GM19351 (cell line): ENCODE measurements at regions not wholly inside any gene's neighbourhood (a gene's known extent, or its start where the extent isn't known, plus 50 kb on each side); places are given as distances from the start of the nearest gene placed in this dataset.
"Not testable (repeated sequence)": the region's sequence is repeated elsewhere in the genome, so short reads cannot be mapped to it uniquely, and the experiment has no call there.

Source experiments
- ATAC-seq: cut with Tn5 transposase; IDR thresholded peaks from one replicate; pipeline ENCODE4 v1.9.1; 2021; ENCODE audit warnings: mild to moderate bottlenecking, moderate library complexity; ENCODE audit not compliant: unreplicated experiment

- no peak for ATAC-seq
Measured at GRCh38 chr14:80059041-80059440, 152.3 kb downstream of the DIO2 start.

- ATAC-seq, result no peak
Measured at GRCh38 chr14:80056497-80056801, 154.9 kb downstream of the DIO2 start.

- peak; percentile 57 for ATAC-seq
Measured at GRCh38 chr14:80055667-80056496, 155.4 kb downstream of the DIO2 start.

DNA sequence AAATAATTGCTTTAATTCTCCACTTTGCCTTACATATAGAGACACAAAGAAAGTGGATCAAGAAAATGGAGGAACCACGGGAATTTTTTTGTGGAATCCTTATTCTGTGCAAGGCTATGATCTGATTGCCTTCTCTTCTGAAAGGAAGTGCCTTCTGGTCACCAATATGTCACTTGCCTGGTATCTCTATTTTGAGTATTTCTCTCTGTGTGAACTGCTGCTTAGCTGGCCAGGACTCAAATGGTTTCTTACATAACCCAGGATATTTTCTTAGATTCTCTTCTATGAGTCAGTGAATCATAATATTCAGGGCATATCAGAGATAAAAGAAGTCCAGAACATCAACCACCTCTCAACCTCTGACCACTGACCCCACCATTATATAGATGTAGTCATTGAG, 156.1 kb downstream of the DIO2 start:
- ATAC-seq, result no peak

DNA sequence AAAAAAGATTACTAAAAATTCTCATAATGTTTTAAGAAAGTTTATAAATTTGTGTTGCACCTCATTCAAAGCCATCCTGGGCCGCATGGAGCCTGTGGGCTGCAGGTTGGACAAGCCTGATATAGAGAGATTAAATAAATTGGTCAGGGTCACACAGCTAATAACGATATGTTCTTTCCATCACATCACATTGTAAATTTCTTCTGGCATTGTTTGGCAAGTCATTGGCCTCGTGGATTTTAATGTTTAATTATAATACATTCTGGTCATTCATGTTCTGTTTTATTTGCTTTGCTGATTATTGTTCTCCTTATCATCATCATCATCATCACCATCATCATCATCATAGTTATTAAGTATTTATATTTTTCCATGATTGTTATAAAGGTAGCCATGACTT, 157.3 kb downstream of the DIO2 start:
- no peak for ATAC-seq

DNA sequence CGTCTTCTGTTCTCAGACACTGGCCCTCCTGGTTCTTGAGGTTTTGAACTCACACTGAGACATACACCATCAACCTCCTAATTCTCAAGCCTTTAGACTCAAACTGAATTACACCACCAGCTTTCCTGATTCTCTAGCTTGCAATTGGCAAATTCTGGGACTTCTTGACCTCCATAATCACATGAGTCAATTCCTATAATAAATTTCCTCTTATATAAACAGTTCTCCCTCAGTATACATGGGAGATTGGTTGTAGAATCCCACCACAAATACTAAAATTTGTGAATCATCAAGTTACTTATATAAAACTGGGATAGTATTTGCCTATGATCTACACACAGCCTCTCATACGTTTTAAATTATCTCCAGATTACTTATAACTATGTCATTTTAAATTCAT, 162.2 kb downstream of the DIO2 start:
- no peak for ATAC-seq

DNA sequence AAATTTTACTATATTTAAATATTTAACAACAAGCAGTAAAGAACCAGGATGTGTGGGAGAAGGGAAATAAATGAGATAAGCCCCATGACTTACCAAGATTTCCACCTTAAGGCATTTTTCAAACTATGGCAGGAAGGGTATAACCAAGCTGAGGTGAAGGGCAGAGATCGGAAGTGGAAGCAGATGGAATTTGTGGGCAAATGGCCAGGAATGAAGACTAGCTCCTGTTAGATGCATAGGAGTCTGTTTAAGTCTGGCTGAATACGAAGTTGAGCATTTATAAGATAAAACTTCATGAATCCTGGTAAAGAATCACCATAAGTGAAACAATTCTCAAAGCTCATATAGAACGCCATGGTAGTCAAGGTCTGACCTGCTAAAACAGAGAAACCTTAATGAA, 163.5 kb downstream of the DIO2 start:
- ATAC-seq, result no peak

DNA sequence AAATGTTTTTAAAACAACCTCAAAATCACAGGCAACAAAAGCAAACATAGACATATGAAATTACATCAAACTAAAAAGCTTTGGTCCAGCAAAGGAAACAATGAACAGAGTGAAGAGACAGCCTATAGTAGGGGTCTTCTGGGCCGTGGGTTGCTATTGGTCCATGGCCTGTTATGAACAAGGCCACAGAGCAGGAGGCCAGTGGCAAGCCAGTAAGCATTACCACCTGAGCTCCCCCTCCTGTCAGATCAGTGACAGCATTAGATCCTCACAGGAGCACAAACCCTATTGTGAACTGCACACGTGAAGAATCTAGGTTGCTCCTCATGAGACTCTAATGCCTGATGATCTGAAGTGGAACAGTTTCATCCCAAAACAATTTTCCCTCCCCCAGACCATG, 174.0 kb downstream of the DIO2 start:
- ATAC-seq, result no peak

- ATAC-seq, result no peak
Measured at GRCh38 chr14:80024417-80024816, 186.9 kb downstream of the DIO2 start.

- not testable (repeated sequence) for ATAC-seq
Measured at GRCh38 chr14:80018476-80018875, 192.8 kb downstream of the DIO2 start.

DNA sequence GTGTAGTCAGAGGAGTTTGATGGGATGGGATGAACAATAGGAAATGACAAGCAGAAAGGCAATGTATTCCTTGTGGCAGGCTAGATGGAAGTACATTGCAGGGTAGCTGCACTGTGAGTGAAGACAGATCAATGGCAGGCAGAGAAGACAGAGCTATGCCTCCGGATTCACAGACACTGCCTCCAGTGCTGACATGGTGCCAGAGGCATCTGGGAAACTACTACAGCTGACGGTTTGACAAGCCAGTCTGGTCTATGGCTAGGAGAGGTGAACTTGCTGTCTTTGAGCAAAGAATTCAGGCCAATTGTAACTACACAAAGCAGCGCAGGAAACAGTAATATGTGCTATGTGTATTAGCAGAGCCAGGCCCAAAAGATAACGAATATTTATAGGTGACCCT, 193.5 kb downstream of the DIO2 start:
- no peak for ATAC-seq

DNA sequence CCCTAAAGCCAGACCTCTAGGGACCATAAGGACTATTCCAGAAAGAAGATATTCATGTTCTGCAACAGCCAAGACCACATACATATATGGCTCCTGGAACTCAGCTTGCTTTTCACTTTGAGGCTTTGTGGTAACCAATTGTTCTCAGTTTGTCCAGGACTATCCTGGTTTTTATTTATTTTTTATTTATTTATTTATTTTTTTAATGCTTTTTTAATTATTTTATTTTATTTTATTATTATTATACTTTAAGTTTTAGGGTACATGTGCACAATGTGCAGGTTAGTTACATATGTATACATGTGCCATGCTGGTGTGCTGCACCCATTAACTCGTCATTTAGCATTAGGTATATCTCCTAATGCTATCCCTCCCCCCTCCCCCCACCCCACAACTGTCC, 201.1 kb downstream of the DIO2 start:
- not testable (repeated sequence) for ATAC-seq

DNA sequence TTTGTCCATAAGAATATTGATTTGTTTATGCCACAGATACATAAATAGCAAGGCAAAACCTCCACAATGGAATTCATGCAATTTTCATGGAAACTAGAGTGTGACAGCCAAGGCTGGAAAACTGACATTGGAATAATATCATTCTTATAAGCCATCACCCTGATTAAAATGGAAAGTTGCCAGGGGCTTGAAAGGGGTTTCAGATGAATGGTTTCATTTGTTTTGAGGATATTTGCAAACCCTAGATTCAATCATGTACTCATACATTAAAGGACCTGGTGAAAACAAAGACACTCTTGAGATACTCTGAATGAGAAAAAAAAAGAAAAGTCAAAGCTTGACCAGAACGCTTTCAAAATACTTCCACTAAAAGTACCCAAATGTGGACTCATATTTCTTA, 205.7 kb downstream of the DIO2 start:
- ATAC-seq, result no peak

GRCh38 chr14:80004871-80005270, 206.4 kb downstream of the DIO2 start:
- no peak for ATAC-seq

DNA sequence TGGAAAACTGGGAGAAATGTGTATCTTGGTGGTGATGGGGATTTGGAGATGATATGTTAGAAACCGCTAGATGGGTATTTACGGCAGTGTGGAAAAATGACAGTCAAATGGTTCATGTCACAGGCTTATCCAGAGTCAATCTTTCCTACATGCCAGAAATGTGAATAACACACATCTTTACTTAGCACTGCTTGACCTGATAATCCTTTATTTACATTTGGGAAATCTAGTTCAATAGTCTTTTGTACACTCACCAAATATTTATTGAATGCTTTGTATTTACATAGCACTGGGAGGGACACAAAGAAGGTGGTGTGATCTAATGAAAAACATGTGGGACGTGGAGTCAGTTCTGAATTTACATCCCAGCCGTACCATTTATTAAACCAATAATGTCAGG, 208.2 kb downstream of the DIO2 start:
- no peak for ATAC-seq

- no peak for ATAC-seq
Measured at GRCh38 chr14:79997509-79998208, 213.6 kb downstream of the DIO2 start.

DNA sequence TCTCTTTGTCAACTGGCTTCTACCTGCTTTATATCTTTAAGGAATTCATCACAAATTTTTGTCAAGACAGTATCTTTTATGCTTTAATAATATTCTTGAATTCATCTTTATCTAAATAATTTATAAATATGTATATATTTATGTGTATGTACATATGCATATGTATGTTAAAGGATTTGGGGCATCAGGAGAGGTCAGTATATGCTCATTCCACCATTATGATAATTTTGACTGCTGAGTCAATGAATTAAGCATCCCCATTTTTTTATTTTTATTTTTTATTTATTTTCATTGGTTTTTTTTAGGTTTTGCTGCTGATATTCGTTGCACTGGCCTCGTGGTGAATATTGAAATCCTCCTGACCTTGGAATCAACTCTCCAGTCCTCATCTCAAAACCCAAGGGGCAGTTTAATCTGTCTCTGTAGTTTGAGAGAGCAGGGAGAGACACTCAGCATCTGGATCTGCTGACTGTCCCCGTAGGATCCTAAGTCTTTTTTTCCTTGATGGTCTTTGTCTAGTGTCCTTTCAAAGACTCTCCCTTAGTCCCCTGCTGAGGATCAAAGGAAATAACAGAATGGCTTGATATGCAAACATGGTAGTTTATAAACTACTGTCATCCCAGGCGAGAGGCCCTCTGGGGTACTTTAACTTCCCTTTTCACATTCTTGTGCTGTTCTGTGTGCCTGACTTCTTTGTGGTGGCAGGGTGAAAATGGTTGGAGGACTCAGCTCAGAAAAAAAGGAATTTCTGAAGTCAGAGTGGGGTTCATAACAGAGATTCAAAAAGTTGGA, 218.7 kb downstream of the DIO2 start:
- no peak for ATAC-seq

GRCh38 chr14:79991866-79992265, 219.4 kb downstream of the DIO2 start:
- no peak for ATAC-seq

DNA sequence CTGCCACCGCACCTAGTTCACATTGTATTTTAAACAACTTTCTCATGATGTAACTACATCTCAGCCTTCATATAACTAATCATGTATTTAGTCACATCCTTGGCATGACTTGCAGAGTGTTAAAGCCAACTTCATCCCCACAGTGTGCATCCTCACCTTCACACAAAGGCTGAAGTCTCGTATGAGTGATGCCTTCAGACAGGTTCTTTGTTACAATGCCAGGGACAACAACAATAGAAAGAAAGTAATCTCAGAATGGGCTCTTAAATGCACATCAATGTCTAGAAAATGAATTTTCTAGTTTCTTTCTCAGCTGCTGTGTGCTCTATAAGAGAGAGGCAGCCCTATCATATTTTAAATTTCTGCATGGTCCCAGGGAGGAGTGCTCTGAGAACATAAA, 221.3 kb downstream of the DIO2 start:
- no peak for ATAC-seq

DNA sequence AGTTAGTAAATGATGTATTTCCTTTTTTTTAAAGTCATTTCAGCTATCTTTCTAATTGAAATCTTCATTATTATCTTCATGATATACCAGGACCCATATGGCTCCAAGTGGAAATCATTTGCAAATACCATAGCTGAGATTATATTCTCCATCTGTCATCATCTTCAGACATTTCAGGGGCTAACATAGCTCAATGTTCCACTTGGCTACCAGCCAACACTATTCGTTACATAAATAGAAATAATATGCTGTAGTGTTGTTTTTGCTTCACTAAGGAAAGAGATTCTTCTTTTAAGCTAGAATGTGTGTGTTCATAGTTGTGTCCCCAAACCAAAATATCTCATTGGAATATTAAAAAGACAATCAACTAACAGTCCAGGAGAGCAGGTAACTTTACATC, 225.1 kb downstream of the DIO2 start:
- no peak for ATAC-seq

DNA sequence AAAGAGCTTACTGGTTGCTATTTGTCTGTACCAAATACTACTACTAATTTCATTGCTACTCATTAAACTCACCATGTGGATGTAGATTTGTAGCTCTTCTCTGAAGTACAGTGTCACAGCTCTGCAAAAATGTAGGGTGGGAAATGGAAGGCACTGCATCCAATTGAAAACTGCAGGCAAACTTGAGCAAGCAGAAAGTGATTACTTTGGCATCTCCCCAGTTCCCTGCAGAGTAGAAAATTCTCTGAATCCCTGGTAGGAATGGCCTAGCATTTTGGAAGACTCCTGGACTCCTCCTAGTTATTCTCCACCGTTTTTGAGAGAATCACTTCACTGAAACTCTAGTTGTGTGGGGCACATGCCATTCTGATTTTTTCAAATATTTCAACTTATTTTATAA, 239.1 kb downstream of the DIO2 start:
- no peak for ATAC-seq

DNA sequence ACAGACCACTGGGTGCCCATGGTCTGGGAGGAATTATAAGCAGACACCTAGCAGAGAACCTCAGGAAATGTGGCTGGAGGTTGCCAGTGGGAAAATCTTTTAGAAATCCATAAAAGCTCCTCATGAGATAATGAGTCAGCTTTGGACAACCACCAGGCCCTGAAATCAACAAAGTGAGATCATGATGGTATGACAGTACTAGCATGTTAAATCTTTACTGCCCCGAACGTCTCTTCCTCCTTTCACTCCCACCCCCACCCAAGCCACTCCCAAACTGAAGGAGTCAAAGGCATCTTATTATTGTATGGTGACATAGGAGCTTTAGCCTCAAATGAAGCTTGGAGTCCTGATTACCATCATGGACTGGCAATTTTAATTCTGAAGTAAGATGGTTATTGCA, 240.0 kb downstream of the DIO2 start:
- ATAC-seq, result no peak
